HG03025 (cell line): ENCODE measurements at regions not wholly inside any gene's neighbourhood (a gene's known extent, or its start where the extent isn't known, plus 50 kb on each side); places are given as distances from the start of the nearest gene placed in this dataset.

ENCODE experiments used
- ATAC-seq: cut with Tn5 transposase; IDR thresholded peaks from one replicate; pipeline ENCODE4 v1.9.1; 2021; ENCODE audit warnings: mild to moderate bottlenecking, moderate library complexity; ENCODE audit not compliant: unreplicated experiment, low FRiP score

- ATAC-seq: no peak
Measured at GRCh38 chr2:12870692-12871091, 154.0 kb downstream of the TRIB2 start.

GRCh38 chr2:12871694-12872315 lies 155.1 kb downstream of the TRIB2 start:
- no peak for ATAC-seq

- ATAC-seq: no peak
Measured at GRCh38 chr2:12877761-12878160, 161.0 kb downstream of the TRIB2 start.

- no peak for ATAC-seq
Measured at GRCh38 chr2:12879649-12880048, 162.9 kb downstream of the TRIB2 start.

GRCh38 chr2:12881952-12882351 lies 165.2 kb downstream of the TRIB2 start:
- no peak for ATAC-seq

GRCh38 chr2:12882393-12882792 lies 165.7 kb downstream of the TRIB2 start:
- no peak for ATAC-seq

GRCh38 chr2:12883906-12884305 lies 167.2 kb downstream of the TRIB2 start:
- ATAC-seq: no peak

GRCh38 chr2:12884713-12885282 lies 168.1 kb downstream of the TRIB2 start:
- no peak for ATAC-seq

GRCh38 chr2:12890066-12890465 lies 173.3 kb downstream of the TRIB2 start:
- ATAC-seq: no peak

- ATAC-seq: no peak
Measured at GRCh38 chr2:12890481-12890991, 173.8 kb downstream of the TRIB2 start.

- ATAC-seq: no peak
Measured at GRCh38 chr2:12895017-12895416, 178.3 kb downstream of the TRIB2 start.

GRCh38 chr2:12896318-12896982 lies 179.7 kb downstream of the TRIB2 start:
- ATAC-seq: no peak

- no peak for ATAC-seq
Measured at GRCh38 chr2:12897181-12897580, 180.4 kb downstream of the TRIB2 start.

- no peak for ATAC-seq
Measured at GRCh38 chr2:12903272-12903671, 186.5 kb downstream of the TRIB2 start.

GRCh38 chr2:12910431-12910830 lies 193.7 kb downstream of the TRIB2 start:
- ATAC-seq: no peak

GRCh38 chr2:12915787-12916186 lies 199.1 kb downstream of the TRIB2 start:
- ATAC-seq: no peak

- ATAC-seq: no peak
Measured at GRCh38 chr2:12918138-12918834, 201.6 kb downstream of the TRIB2 start.

- no peak for ATAC-seq
Measured at GRCh38 chr2:12918835-12919445, 202.2 kb downstream of the TRIB2 start.

- no peak for ATAC-seq
Measured at GRCh38 chr2:12921321-12921720, 204.6 kb downstream of the TRIB2 start.

- ATAC-seq: no peak
Measured at GRCh38 chr2:12923907-12924610, 207.3 kb downstream of the TRIB2 start.
